ENCODE measurements at regions not wholly inside any gene's neighbourhood (a gene's known extent, or its start where the extent isn't known, plus 50 kb on each side); places are given as distances from the start of the nearest gene placed in this dataset.
A peak's percentile ranks its signal among the peaks of the same experiment; 100 is the strongest.

GRCh38 chr5:2833556-2833955, 82.1 kb upstream of the IRX2 start:
- DNase-seq (ENCODE audit: extremely low spot score, unreplicated experiment): no peak
- H3K36me3 Mint-ChIP-seq: no peaks in the 10 kb centered on the region
- peaks cover 6% of the 10 kb centered on the region for H3K9me3 Mint-ChIP-seq
- H3K27me3 Mint-ChIP-seq: peaks cover 8% of the 10 kb centered on the region
- TF ChIP-seq, protein P1, sequence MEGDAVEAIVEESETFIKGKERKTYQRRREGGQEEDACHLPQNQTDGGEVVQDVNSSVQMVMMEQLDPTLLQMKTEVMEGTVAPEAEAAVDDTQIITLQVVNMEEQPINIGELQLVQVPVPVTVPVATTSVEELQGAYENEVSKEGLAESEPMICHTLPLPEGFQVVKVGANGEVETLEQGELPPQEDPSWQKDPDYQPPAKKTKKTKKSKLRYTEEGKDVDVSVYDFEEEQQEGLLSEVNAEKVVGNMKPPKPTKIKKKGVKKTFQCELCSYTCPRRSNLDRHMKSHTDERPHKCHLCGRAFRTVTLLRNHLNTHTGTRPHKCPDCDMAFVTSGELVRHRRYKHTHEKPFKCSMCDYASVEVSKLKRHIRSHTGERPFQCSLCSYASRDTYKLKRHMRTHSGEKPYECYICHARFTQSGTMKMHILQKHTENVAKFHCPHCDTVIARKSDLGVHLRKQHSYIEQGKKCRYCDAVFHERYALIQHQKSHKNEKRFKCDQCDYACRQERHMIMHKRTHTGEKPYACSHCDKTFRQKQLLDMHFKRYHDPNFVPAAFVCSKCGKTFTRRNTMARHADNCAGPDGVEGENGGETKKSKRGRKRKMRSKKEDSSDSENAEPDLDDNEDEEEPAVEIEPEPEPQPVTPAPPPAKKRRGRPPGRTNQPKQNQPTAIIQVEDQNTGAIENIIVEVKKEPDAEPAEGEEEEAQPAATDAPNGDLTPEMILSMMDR (conservative IDR thresholded peaks at IDR 0.05): no peak
- H3K27ac Mint-ChIP-seq: peak overlapping the region; percentile 76
- H3K4me1 Mint-ChIP-seq (ENCODE audit: unreplicated experiment): peaks cover 17% of the 10 kb centered on the region
- no peak overlapping the region for H3K4me3 Mint-ChIP-seq

GRCh38 chr5:2832394-2832793, 80.9 kb upstream of the IRX2 start:
- peaks cover 9% of the 10 kb centered on the region for H3K27me3 Mint-ChIP-seq
- TF ChIP-seq, protein P1 (conservative IDR thresholded peaks at IDR 0.05): no peak
- no peaks in the 10 kb centered on the region for H3K9me3 Mint-ChIP-seq
- no peaks in the 10 kb centered on the region for H3K36me3 Mint-ChIP-seq
- no peak overlapping the region for H3K4me3 Mint-ChIP-seq
- H3K4me1 Mint-ChIP-seq (ENCODE audit: unreplicated experiment): peaks cover 17% of the 10 kb centered on the region
- H3K27ac Mint-ChIP-seq: no peak overlapping the region
- no peak for DNase-seq (ENCODE audit: extremely low spot score, unreplicated experiment)

DNA sequence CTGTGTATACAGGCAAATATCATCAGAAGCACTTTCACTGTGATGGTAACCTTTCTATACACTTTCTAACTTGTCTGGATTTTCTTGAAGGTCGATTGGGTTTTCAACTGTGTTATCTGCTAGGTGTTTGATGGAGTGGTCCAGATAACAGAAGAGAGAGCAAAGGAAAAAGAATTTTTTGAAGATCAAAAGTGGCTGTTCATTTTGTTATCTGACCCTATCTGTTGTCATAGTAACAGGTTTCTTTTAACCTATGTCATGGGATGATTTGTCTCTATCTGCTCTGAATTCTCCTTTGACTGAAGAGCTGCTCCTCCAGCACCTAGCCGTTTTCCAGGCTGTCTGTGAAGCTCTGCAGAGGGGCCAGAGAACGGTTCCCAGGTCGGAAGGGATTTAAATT, 77.8 kb upstream of the IRX2 start:
- TF ChIP-seq, protein P1 (conservative IDR thresholded peaks at IDR 0.05): no peak
- Mint-ChIP-seq H3K4me1 (ENCODE audit: unreplicated experiment) (peaks cover 17% of the 10 kb centered on the region), H3K36me3 (no peaks in the 10 kb centered on the region), H3K4me3 (no peak overlapping the region), H3K27ac (no peak overlapping the region), H3K27me3 (peaks cover 12% of the 10 kb centered on the region), H3K9me3 (no peaks in the 10 kb centered on the region)
- no peak for DNase-seq (ENCODE audit: extremely low spot score, unreplicated experiment)

DNA sequence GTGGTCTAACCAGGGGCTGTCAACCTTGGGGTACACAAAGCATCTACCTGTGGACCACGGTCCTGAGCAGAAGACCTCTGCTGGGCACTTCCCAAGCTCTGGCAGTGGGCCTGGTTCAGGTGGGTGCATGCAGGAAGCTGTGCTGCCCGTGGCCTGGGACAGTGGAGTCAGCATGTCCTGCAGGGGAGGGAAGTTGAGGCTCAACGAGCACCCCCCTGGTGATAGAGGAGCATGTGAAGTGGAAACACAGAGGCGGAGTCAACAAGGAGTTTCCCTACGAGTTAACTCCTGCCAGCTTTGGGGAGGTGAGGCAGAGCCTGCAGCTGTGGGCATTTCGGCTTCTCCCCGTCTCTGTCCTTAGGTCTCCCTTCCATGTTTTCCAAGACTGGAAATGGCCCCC, 67.5 kb upstream of the IRX2 start:
- H3K9me3 Mint-ChIP-seq: no peaks in the 10 kb centered on the region
- no peak overlapping the region for H3K4me3 Mint-ChIP-seq
- H3K4me1 Mint-ChIP-seq (ENCODE audit: unreplicated experiment): peaks cover 1% of the 10 kb centered on the region
- no peaks in the 10 kb centered on the region for H3K36me3 Mint-ChIP-seq
- peaks cover 8% of the 10 kb centered on the region for H3K27me3 Mint-ChIP-seq
- DNase-seq (ENCODE audit: extremely low spot score, unreplicated experiment): no peak
- TF ChIP-seq, protein P1 (conservative IDR thresholded peaks at IDR 0.05): no peak
- H3K27ac Mint-ChIP-seq: no peak overlapping the region

DNA sequence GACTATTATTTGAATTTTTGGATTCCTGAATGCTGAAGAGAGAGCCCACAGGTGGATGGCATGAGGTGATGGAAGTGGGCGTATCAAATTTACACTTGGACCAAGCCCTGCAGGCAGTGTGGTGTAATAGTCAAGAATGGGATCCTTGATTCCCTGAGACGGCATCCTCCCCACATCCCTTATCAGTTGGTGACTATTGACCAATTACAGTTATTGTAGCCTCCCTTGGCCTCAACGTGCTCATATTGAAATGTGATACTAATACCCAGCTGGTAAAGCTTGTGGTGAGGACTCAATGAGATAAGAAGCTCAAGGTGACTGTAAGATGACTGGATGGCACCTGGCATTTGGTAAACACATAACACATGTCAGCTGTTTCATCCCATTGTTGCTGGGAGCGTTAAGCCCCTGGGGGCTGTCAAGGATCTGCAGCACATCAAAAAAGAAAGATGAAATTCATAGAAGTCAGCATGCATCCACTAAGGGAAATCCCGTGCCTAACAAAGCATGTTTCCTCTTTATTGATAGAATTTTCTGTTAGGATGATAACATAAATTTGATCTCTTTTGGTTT, 65.6 kb upstream of the IRX2 start:
- TF ChIP-seq, protein P1 (conservative IDR thresholded peaks at IDR 0.05): no peak
- H3K4me1 Mint-ChIP-seq (ENCODE audit: unreplicated experiment): peaks cover 9% of the 10 kb centered on the region
- DNase-seq (ENCODE audit: extremely low spot score, unreplicated experiment): no peak
- H3K4me3 Mint-ChIP-seq: no peak overlapping the region
- H3K36me3 Mint-ChIP-seq: no peaks in the 10 kb centered on the region
- H3K27me3 Mint-ChIP-seq: peaks cover 8% of the 10 kb centered on the region
- H3K9me3 Mint-ChIP-seq: no peaks in the 10 kb centered on the region
- no peak overlapping the region for H3K27ac Mint-ChIP-seq

DNA sequence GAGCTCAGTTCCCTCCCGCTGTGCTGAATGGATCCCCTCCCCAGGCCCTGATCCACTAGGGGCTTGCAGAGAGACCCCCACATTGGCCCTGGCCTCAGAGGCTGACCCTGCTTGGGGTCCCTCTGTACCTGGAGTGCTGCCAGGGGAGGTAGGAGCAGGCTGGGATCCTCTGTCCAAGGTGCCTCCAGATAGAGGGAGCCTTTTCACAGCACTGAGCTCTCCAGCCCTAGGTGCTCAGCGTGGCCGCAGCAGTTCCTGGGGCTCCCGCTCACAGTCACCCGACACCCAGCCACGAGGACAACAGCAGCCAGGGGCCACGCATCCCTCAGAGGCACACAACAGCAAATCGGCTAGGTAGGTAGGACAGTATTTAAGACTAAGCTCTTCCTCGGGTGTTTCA, 62.2 kb upstream of the IRX2 start:
- Mint-ChIP-seq H3K9me3 (no peaks in the 10 kb centered on the region), H3K4me3 (no peak overlapping the region), H3K36me3 (no peaks in the 10 kb centered on the region), H3K27me3 (peaks cover 8% of the 10 kb centered on the region), H3K4me1 (ENCODE audit: unreplicated experiment) (peaks cover 9% of the 10 kb centered on the region), H3K27ac (no peak overlapping the region)
- TF ChIP-seq, protein P1 (conservative IDR thresholded peaks at IDR 0.05): no peak
- DNase-seq (ENCODE audit: extremely low spot score, unreplicated experiment): no peak

Measured in type B pancreatic cell (in vitro differentiated cells).